Epithelial cell of proximal tubule (primary cell): ENCODE measurements at regions not wholly inside any gene's neighbourhood (a gene's known extent, or its start where the extent isn't known, plus 50 kb on each side); places are given as distances from the start of the nearest gene placed in this dataset.
"Not testable (repeated sequence)": the region's sequence is repeated elsewhere in the genome, so short reads cannot be mapped to it uniquely, and the experiment has no call there.

ENCODE experiments used
- DNase-seq: peaks from one replicate; pipeline ENCODE4 v3.0.0-alpha.2; 2011; ENCODE audit warnings: low read depth
- H3K4me3 ChIP-seq: 2 replicates; pipeline ENCODE4 v1.5.1; 2011; ENCODE audit warnings: low read depth, mild to moderate bottlenecking, low read length
- CTCF ChIP-seq: conservative IDR thresholded peaks from 2 replicates; pipeline ENCODE4 v1.5.1; 2012; ENCODE audit warnings: low read depth, mild to moderate bottlenecking, low read length

- no peak for TF ChIP-seq CTCF
- no peak overlapping the region for H3K4me3 ChIP-seq
- no peak for DNase-seq
Observed at GRCh38 chr18:40314199-40314598, 1640.8 kb upstream of the PIK3C3 start.

- no peak for TF ChIP-seq CTCF
- no peak for DNase-seq
- H3K4me3 ChIP-seq: no peak overlapping the region
Observed at GRCh38 chr18:40313030-40313642, 1641.9 kb upstream of the PIK3C3 start.

DNA sequence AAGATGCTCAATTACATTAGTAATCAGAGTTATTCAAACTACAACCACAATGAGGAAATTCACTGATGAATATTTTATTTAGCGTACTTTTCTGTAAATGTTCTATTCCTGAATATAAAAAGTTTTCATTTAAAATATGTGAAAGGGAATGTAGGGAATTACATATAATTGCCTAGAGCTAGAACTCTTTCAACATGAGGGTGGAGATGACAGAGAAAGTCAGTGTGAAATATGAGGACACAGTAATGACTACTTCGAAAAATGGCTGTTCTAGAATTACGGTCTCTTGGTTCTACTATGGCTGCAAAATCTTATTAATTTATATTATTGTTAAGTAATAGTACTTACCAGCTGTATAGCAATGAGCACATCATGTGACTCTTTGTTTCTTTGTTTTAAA is 1647.4 kb upstream of the PIK3C3 start:
- no peak overlapping the region for H3K4me3 ChIP-seq
- TF ChIP-seq CTCF: no peak
- no peak for DNase-seq

GRCh38 chr18:40296717-40297413 is 1658.2 kb upstream of the PIK3C3 start:
- no peak overlapping the region for H3K4me3 ChIP-seq
- TF ChIP-seq CTCF: no peak
- DNase-seq: no peak

GRCh38 chr18:40292985-40293710 is 1661.9 kb upstream of the PIK3C3 start:
- H3K4me3 ChIP-seq: no peak overlapping the region
- TF ChIP-seq CTCF: peak; percentile 30

GRCh38 chr18:40283560-40283959 is 1671.5 kb upstream of the PIK3C3 start:
- H3K4me3 ChIP-seq: no peak overlapping the region
- TF ChIP-seq CTCF: no peak
- DNase-seq: no peak

More at GRCh38 chr18:40292985-40293710, 1661.9 kb upstream of the PIK3C3 start:
- no peak for DNase-seq

DNA sequence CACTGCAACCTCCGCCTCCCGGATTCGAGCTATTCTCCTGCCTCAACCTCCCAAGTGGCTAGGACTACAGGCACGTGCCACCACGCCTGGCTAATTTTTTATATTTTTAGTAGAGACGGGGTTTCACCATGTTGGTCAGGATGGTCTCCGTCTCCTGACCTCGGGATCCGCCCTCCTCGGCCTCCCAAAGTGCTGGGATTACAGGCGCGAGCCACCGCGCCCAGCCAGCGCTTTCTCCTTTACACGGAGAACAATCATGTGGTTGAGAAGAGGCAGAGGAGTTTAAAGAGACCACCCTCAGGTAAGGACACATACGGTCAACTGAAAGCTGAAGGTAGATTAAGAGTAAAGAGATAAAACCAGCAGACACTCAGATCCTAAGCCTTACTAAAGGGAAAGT is 1673.7 kb upstream of the PIK3C3 start:
- H3K4me3 ChIP-seq, DNase-seq: not testable (repeated sequence)
